Lower leg skin (tissue), 4 donors: ENCODE measurements at regions not wholly inside any gene's neighbourhood (a gene's known extent, or its start where the extent isn't known, plus 50 kb on each side); places are given as distances from the start of the nearest gene placed in this dataset.

Source experiments
- DNase-seq, 2 donors: peaks; one replicate each; pipeline ENCODE4 v3.0.0-alpha.2; 2019; ENCODE audit warnings: low spot score in 2 of 2
- H3K4me3 ChIP-seq: fragments of 200-600 bp; sonication (generic); 2 replicates; pipeline ENCODE4 v1.5.1; 2017; ENCODE audit warnings: mild to moderate bottlenecking, low read depth; ENCODE audit not compliant: poor library complexity, severe bottlenecking
- POLR2A ChIP-seq, 2 donors: fragments of 450-650 bp; IDR thresholded peaks; one replicate each; pipeline ENCODE4 v1.6.1; 2016 to 2017; ENCODE audit warnings: antibody characterized with exemption in 2 of 2, mild to moderate bottlenecking in 1 of 2, moderate library complexity in 1 of 2
- WGBS, 2 donors: methylation state at CpG; one replicate each; pipeline ENCODE4 v1.1.5; 2018; 5-methylcytosine and 5-hydroxymethylcytosine counted together
- intact Hi-C: fragments of 100-400 bp; cut with DNase I; formaldehyde crosslinking; loops from one replicate; pipeline ENCODE4 v1.15.0; 2023; ENCODE audit warnings: low total_unique reads
- TF ChIP-seq, protein P1 (sequence below), 3 donors: fragments of 450-650 bp; IDR thresholded peaks; one replicate each; pipeline ENCODE4 v1.5.1; 2016; ENCODE audit warnings: antibody characterized with exemption in 3 of 3, mild to moderate bottlenecking in 3 of 3, moderate library complexity in 2 of 3

- no peak for DNase-seq
- TF ChIP-seq, protein P1, sequence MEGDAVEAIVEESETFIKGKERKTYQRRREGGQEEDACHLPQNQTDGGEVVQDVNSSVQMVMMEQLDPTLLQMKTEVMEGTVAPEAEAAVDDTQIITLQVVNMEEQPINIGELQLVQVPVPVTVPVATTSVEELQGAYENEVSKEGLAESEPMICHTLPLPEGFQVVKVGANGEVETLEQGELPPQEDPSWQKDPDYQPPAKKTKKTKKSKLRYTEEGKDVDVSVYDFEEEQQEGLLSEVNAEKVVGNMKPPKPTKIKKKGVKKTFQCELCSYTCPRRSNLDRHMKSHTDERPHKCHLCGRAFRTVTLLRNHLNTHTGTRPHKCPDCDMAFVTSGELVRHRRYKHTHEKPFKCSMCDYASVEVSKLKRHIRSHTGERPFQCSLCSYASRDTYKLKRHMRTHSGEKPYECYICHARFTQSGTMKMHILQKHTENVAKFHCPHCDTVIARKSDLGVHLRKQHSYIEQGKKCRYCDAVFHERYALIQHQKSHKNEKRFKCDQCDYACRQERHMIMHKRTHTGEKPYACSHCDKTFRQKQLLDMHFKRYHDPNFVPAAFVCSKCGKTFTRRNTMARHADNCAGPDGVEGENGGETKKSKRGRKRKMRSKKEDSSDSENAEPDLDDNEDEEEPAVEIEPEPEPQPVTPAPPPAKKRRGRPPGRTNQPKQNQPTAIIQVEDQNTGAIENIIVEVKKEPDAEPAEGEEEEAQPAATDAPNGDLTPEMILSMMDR (IDR thresholded peaks at IDR 0.05): no peak
- TF ChIP-seq POLR2A (IDR thresholded peaks at IDR 0.05): no peak
- intact Hi-C loops: no loop called here
- no peak overlapping the region for H3K4me3 ChIP-seq
Measured at GRCh38 chr1:190633488-190633887, 155.8 kb upstream of the BRINP3 start.

DNA sequence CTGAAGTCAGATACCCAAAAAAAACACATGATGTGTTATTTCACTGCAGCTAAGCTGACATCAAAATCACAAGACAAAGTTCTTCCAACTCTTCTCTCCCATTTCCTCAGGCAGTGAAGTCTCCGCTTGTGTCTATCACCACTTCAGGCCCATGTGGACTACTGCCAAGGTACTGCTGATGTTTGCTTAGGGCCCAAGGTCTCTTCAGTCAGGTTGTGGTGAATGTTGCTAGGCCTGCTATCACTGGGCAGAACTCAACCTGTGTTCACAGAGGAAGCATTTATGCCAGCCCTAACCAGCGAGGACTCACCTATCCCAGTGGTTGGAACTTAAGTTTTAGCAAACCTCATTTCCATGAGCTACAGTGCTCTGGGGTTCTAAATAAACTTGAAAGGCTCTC lies 156.5 kb upstream of the BRINP3 start:
- intact Hi-C loops: no loop called here
- DNase-seq: no peak
- TF ChIP-seq, protein P1 (IDR thresholded peaks at IDR 0.05): no peak
- WGBS, 2 donors: 77 to 82% methylated on average over 2 of the region's 2 CpGs
- H3K4me3 ChIP-seq: no peak overlapping the region

DNA sequence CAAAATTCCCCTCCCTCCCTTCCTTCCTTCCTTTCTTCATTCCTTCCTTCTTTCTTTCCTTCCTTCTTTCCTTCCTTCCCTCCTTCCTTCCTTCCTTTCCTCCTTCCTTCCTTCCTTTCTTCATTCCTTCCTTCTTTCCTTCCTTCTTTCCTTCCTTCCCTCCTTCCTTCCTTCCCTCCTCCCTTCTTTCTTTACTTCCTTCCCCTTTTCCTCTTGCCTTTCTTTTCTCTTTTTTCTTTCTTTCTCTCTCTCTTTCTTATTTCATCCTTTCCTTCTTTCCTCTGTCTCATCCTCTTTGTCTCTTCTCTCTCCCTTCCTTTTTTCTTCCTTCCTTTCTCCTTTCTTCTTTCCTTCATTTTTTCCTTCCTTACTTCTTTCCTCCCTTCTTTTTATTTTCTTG lies 171.9 kb upstream of the BRINP3 start:
- intact Hi-C loops: no loop called here
- DNase-seq: no peak
- TF ChIP-seq, protein P1 (IDR thresholded peaks at IDR 0.05): no peak
- TF ChIP-seq POLR2A (IDR thresholded peaks at IDR 0.05): no peak
- no peak overlapping the region for H3K4me3 ChIP-seq

DNA sequence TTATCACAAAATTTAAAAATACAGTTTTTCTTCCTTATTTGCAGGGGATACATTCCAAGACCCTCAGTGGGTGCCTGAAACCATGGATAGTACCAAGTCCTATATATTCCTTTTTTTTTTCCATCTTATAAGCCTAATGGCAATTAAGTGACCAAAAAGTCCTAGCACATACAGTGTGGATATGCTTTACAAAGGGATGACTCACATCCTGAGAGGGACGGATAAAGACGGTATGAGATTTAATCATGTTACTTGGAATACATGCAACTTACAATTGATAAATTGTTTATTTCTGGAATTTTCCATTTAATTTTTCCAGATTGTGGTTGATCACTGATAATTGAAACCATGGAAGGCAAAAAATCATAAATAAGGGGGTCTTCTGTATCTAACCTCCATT lies 181.2 kb upstream of the BRINP3 start:
- intact Hi-C loops: no loop called here
- TF ChIP-seq, protein P1 (IDR thresholded peaks at IDR 0.05): no peak
- TF ChIP-seq POLR2A (IDR thresholded peaks at IDR 0.05): no peak
- no peak overlapping the region for H3K4me3 ChIP-seq
- DNase-seq: no peak
- 56 to 59% methylated on average over 2 of the region's 2 CpGs for WGBS, 2 donors

DNA sequence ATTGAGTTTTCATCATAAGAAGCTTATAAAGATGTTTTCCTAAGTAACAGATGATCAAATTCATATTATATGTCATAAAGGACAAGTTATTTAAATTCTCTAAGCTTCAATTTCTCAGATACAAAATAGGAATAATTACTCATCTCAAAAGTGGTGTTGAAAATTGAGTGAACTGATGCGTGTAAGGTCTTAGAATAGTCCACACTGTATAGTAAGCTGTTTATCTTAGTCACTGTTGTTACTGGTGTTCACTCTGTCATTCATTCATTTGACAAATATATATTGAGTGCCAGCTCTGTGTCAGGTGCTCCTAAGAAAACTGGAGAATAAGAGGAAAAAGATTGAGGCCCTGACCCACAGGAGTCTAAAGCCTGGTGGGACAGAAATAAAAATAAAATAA lies 186.3 kb upstream of the BRINP3 start:
- WGBS, 2 donors: 91 to 93% methylated on average over 1 of the region's 1 CpG
- intact Hi-C loops: no loop called here
- no peak for DNase-seq
- H3K4me3 ChIP-seq: no peak overlapping the region
- TF ChIP-seq, protein P1 (IDR thresholded peaks at IDR 0.05): no peak
- no peak for TF ChIP-seq POLR2A (IDR thresholded peaks at IDR 0.05)

GRCh38 chr1:190665045-190665444 lies 187.4 kb upstream of the BRINP3 start:
- intact Hi-C loops: no loop called here
- no peak overlapping the region for H3K4me3 ChIP-seq
- DNase-seq: no peak

More at GRCh38 chr1:190665045-190665444, 187.4 kb upstream of the BRINP3 start:
- no peak for TF ChIP-seq POLR2A (IDR thresholded peaks at IDR 0.05)
- TF ChIP-seq, protein P1 (IDR thresholded peaks at IDR 0.05): no peak
